A549 (cell line): ENCODE measurements at regions not wholly inside any gene's neighbourhood (a gene's known extent, or its start where the extent isn't known, plus 50 kb on each side); places are given as distances from the start of the nearest gene placed in this dataset.

Experiments
- ATAC-seq, 2 experiments: fragments of 200-7000 bp in 1 of 2; fragments of >200 bp in 1 of 2; cut with Nextera tagmentation in 1 of 2; cut with Tn5 transposase in 1 of 2; 3 replicates each; pipeline versions ENCODE4 v1.8.0 to v1.9.1; 2018 to 2020; ENCODE audit warnings: mild to moderate bottlenecking in 1 of 2, moderate library complexity in 1 of 2
- CTCF ChIA-PET: fragments of 300-600 bp; sonication (Branson Sonifier 250); formaldehyde crosslinking; extraction: SDS; loops from one replicate; lab custom pipeline; 2021; ENCODE audit warnings: antibody characterized with exemption, inconsistent platforms; lab: Yijun Ruan, JAX
- POLR2A ChIA-PET: fragments of 350-600 bp; formaldehyde crosslinking; extraction: SDS; loops from one replicate; lab custom pipeline; 2021; ENCODE audit warnings: antibody characterized with exemption, inconsistent platforms; lab: Yijun Ruan, JAX
- DNase-seq, 2 experiments: peaks; one replicate each; pipeline versions ENCODE4 v3.0.0 to v3.0.0-alpha.2; 2011 to 2016; ENCODE audit warnings: low read depth in 1 of 2, low spot score in 1 of 2
- FAIRE-seq: peaks from 2 replicates; lab custom pipeline; 2011; peaks lifted over from hg19 to GRCh38; lab: Jason Lieb, UNC
- H3K27ac ChIP-seq, 2 experiments: fragments of >200 bp; sonication (Bioruptor Twin); formaldehyde crosslinking; 3 replicates each; pipeline ENCODE4 v1.5.1; 2016 to 2017
- H3K4me1 ChIP-seq: fragments of >200 bp; sonication (Bioruptor Twin); formaldehyde crosslinking; 3 replicates; pipeline ENCODE4 v1.6.1; 2016
- H3K4me2 ChIP-seq: fragments of >200 bp; sonication (Bioruptor Twin); formaldehyde crosslinking; 3 replicates; pipeline ENCODE4 v1.6.1; 2016
- H3K4me3 ChIP-seq: fragments of >200 bp; sonication (Bioruptor Twin); formaldehyde crosslinking; 3 replicates; pipeline ENCODE4 v1.5.1; 2016
- H3K9me3 ChIP-seq: fragments of >200 bp; sonication (Bioruptor Twin); formaldehyde crosslinking; 3 replicates; pipeline ENCODE4 v1.6.1; 2016
- CBX8 ChIP-seq: fragments of 200-600 bp; sonication (generic); IDR thresholded peaks from 2 replicates; pipeline ENCODE4 v1.6.1; 2016
- CEBPB ChIP-seq, 2 experiments: fragments of >200 bp in 1 of 2; sonication (Bioruptor Twin) in 1 of 2; formaldehyde crosslinking in 1 of 2; IDR thresholded peaks; 2 replicates each; pipeline ENCODE4 v1.6.1; 2012 to 2016
- EHF ChIP-seq: fragments of 250-450 bp; sonication (Bioruptor Pico); IDR thresholded peaks from 2 replicates; pipeline ENCODE4 v1.5.0; 2020; ENCODE audit warnings: mild to moderate bottlenecking
- EHMT2 ChIP-seq: fragments of 200-600 bp; sonication (generic); IDR thresholded peaks from 2 replicates; pipeline ENCODE4 v1.6.1; 2016; ENCODE audit warnings: antibody characterized with exemption, low read depth, mild to moderate bottlenecking, moderate library complexity
- FOSB ChIP-seq: fragments of 250-450 bp; sonication (Bioruptor Pico); IDR thresholded peaks from 2 replicates; pipeline ENCODE4 v1.5.0; 2020; ENCODE audit warnings: mild to moderate bottlenecking, moderate library complexity
- GATA3 ChIP-seq: IDR thresholded peaks from 2 replicates; pipeline ENCODE4 v1.6.1; 2012; ENCODE audit warnings: borderline replicate concordance
- HDAC2 ChIP-seq: fragments of 200-600 bp; sonication (generic); IDR thresholded peaks from 2 replicates; pipeline ENCODE4 v1.6.1; 2016
- HMGXB4 ChIP-seq: fragments of 250-450 bp; sonication (Bioruptor Pico); IDR thresholded peaks from 2 replicates; pipeline ENCODE4 v1.5.0; 2021; ENCODE audit warnings: mild to moderate bottlenecking, moderate library complexity, borderline replicate concordance
- HOXB13 ChIP-seq: fragments of 250-450 bp; sonication (Bioruptor Pico); IDR thresholded peaks from 2 replicates; pipeline ENCODE4 v1.5.0; 2020; ENCODE audit warnings: low read depth, mild to moderate bottlenecking, moderate library complexity
- JUN ChIP-seq, 2 experiments: fragments of >200 bp; sonication (Bioruptor Twin); formaldehyde crosslinking; IDR thresholded peaks; 2 replicates in 1 of 2; 3 replicates in 1 of 2; pipeline ENCODE4 v1.6.1; 2016 to 2017
- KDM1A ChIP-seq: fragments of 200-600 bp; sonication (generic); IDR thresholded peaks from 2 replicates; pipeline ENCODE4 v1.6.1; 2016; ENCODE audit warnings: low read depth, mild to moderate bottlenecking
- KDM5A ChIP-seq: fragments of 200-600 bp; sonication (generic); IDR thresholded peaks from 2 replicates; pipeline ENCODE4 v1.6.1; 2016; ENCODE audit warnings: antibody characterized with exemption, mild to moderate bottlenecking
- MAFK ChIP-seq: fragments of 450-650 bp; IDR thresholded peaks from 2 replicates; pipeline ENCODE4 v1.6.1; 2014; ENCODE audit not compliant: partially characterized antibody
- MYC ChIP-seq: IDR thresholded peaks from 2 replicates; pipeline ENCODE4 v1.6.1; 2012; ENCODE audit warnings: mild to moderate bottlenecking, inconsistent platforms, low read length, improper control_type of control experiment, borderline replicate concordance
- PHF8 ChIP-seq: fragments of 200-600 bp; sonication (generic); IDR thresholded peaks from 2 replicates; pipeline ENCODE4 v1.6.1; 2016; ENCODE audit warnings: low read depth, mild to moderate bottlenecking, antibody characterized with exemption, moderate library complexity, borderline replicate concordance
- POLR2AphosphoS2 ChIP-seq: conservative IDR thresholded peaks from 2 replicates; pipeline ENCODE4 v1.6.1; 2012; ENCODE audit warnings: low read length, improper control_type of control experiment, inconsistent platforms
- RARB ChIP-seq: fragments of 250-450 bp; sonication (Bioruptor Pico); IDR thresholded peaks from 2 replicates; pipeline ENCODE4 v1.8.0; 2021; ENCODE audit warnings: mild to moderate bottlenecking, moderate library complexity
- RCOR1 ChIP-seq: fragments of 150-350 bp; IDR thresholded peaks from 2 replicates; pipeline ENCODE4 v1.6.1; 2014; ENCODE audit warnings: antibody characterized with exemption, low read length, low read depth
- REST ChIP-seq: fragments of 200-600 bp; sonication (generic); IDR thresholded peaks from 2 replicates; pipeline ENCODE4 v1.6.1; 2016; ENCODE audit warnings: antibody characterized with exemption, mild to moderate bottlenecking, moderate library complexity
- RNF2 ChIP-seq: fragments of 200-600 bp; sonication (generic); IDR thresholded peaks from 2 replicates; pipeline ENCODE4 v1.6.1; 2016; ENCODE audit warnings: low read depth, mild to moderate bottlenecking, antibody characterized with exemption, moderate library complexity, borderline replicate concordance
- WGBS: methylation state at CpG from one replicate; pipeline ENCODE4 v1.1.6; 2017; ENCODE audit errors: missing lambda C conversion rate; 5-methylcytosine and 5-hydroxymethylcytosine counted together

GRCh38 chr10:31143331-31143935 lies 111.8 kb upstream of the ZNF438 start (continued):
- TF ChIP-seq REST = no peak
- no peak for TF ChIP-seq MAFK
- TF ChIP-seq CEBPB (IDR thresholded peaks at IDR 0.05) = no peak
- no peak for TF ChIP-seq KDM1A
- TF ChIP-seq MYC = no peak
- TF ChIP-seq, all 56 proteins: peak for 0

GRCh38 chr10:31145986-31146385 lies 114.3 kb upstream of the ZNF438 start:
- ChIA-PET CTCF (interaction anchor here (1.5 kb wide), 1 partner anchor 12 kb away, joined by 3 read pairs; no protein-coding TSS in a partner anchor), POLR2A (no interaction called here)
- H3K9me3 ChIP-seq = no peaks in the 10 kb centered on the region
- H3K4me1 ChIP-seq = peaks cover 15% of the 10 kb centered on the region
- H3K4me2 ChIP-seq = no peak overlapping the region
- no peak overlapping the region for H3K4me3 ChIP-seq
- 77% methylated on average over 5 of the region's 5 CpGs for WGBS
- TF ChIP-seq POLR2AphosphoS2 (no peak), EHMT2 (no peak), GATA3 (no peak), KDM5A (no peak), PHF8 (no peak), CBX8 (no peak), RCOR1 (no peak), FOSB (CRISPR knock-in tag) (no peak), HOXB13 (no peak), HMGXB4 (no peak), EHF (CRISPR knock-in tag) (no peak), JUN (IDR thresholded peaks at IDR 0.05) (no peak), RNF2 (no peak), HDAC2 (no peak), MAFK (no peak), CEBPB (IDR thresholded peaks at IDR 0.05) (no peak), RARB (CRISPR knock-in tag) (no peak)
- TF ChIP-seq, all 56 proteins: peak for 0
- DNase-seq = no peak
- FAIRE-seq = no peak
- peak overlapping the region in 1 of 2 experiments; percentile 60; a peak in 3 of 6 replicates for H3K27ac ChIP-seq
- ATAC-seq = no peak
